Uterus (tissue), 2 donors: ENCODE measurements at regions not wholly inside any gene's neighbourhood (a gene's known extent, or its start where the extent isn't known, plus 50 kb on each side); places are given as distances from the start of the nearest gene placed in this dataset.

Source experiments
- CTCF ChIP-seq, 4 experiments: fragments of 200-600 bp in 2 of 4; fragments of 450-650 bp in 2 of 4; sonication (generic) in 2 of 4; IDR thresholded peaks; one replicate each; pipeline ENCODE4 v1.5.1; 2016 to 2019; ENCODE audit warnings: antibody characterized with exemption in 4 of 4, mild to moderate bottlenecking in 2 of 4, moderate library complexity in 1 of 4
- POLR2A ChIP-seq, 2 donors: fragments of 450-650 bp; IDR thresholded peaks; one replicate each; pipeline ENCODE4 v1.6.1; 2016; ENCODE audit warnings: antibody characterized with exemption in 2 of 2, mild to moderate bottlenecking in 1 of 2, moderate library complexity in 1 of 2

GRCh38 chr7:68550635-68551034 is 1047.6 kb upstream of the AUTS2 start:
- TF ChIP-seq CTCF (IDR thresholded peaks at IDR 0.05) (no peak), POLR2A (IDR thresholded peaks at IDR 0.05) (no peak)
